B cell (primary cell): ENCODE measurements at regions not wholly inside any gene's neighbourhood (a gene's known extent, or its start where the extent isn't known, plus 50 kb on each side); places are given as distances from the start of the nearest gene placed in this dataset.

Experiments used
- CTCF ChIP-seq: fragments of 200-600 bp; IDR thresholded peaks from one replicate; pipeline ENCODE4 v1.8.0; 2022; ENCODE audit warnings: antibody characterized with exemption, mild to moderate bottlenecking
- EZH2 ChIP-seq: IDR thresholded peaks from 2 replicates; pipeline ENCODE4 v1.6.1; 2012; ENCODE audit warnings: borderline replicate concordance, low read depth, mild to moderate bottlenecking, moderate library complexity, low read length; ENCODE audit not compliant: insufficient read depth, poor library complexity, severe bottlenecking

- TF ChIP-seq CTCF, result no peak
- no peak for TF ChIP-seq EZH2
These were observed 128.3 kb upstream of the ARHGEF3 start for GRCh38 chr3:56929809-56930615.
